ENCODE measurements at regions not wholly inside any gene's neighbourhood (a gene's known extent, or its start where the extent isn't known, plus 50 kb on each side); places are given as distances from the start of the nearest gene placed in this dataset.

- peaks cover 14 to 24% of the 10 kb centered on the region in 2 experiments; a peak in 2 of 4 replicates for H3K9me3 ChIP-seq (ENCODE audit: control insufficient read depth in 1 of 2, insufficient read depth in 1 of 2, low read depth in 1 of 2, low read length in 2 of 2)
- TF ChIP-seq CTCF (IDR thresholded peaks at IDR 0.05 in 2 of 3, conservative IDR thresholded peaks at IDR 0.05 in 1 of 3; ENCODE audit: borderline replicate concordance in 1 of 3, insufficient read depth in 1 of 3, low read depth in 2 of 3, low read length in 2 of 3) = no peak
- no peak for TF ChIP-seq ELF1 (IDR thresholded peaks at IDR 0.05; ENCODE audit: borderline replicate concordance, low read depth)
- no peak for TF ChIP-seq POLR2A (IDR thresholded peaks at IDR 0.05; ENCODE audit: borderline replicate concordance, extremely low read depth, insufficient read depth, insufficient read length)
- TF ChIP-seq YY1 (IDR thresholded peaks at IDR 0.05; ENCODE audit: extremely low read depth, insufficient replicate concordance, low read depth, low read length) = no peak
- no peak for TF ChIP-seq ZFX (IDR thresholded peaks at IDR 0.05)
- no peak for TF ChIP-seq ZNF274 (IDR thresholded peaks at IDR 0.05; ENCODE audit: low read depth, low read length)
- TF ChIP-seq JUND (IDR thresholded peaks at IDR 0.05) = no peak
- TF ChIP-seq RAD21 (IDR thresholded peaks at IDR 0.05; ENCODE audit: low read depth) = no peak
- no peak for TF ChIP-seq CBX3 (IDR thresholded peaks at IDR 0.05; ENCODE audit: low read depth)
- TF ChIP-seq EZH2phosphoT487 (IDR thresholded peaks at IDR 0.05; ENCODE audit: borderline replicate concordance) = no peak
- no peaks in the 10 kb centered on the region for H3K27me3 ChIP-seq (ENCODE audit: insufficient read depth, low read length)
- DNase-seq (ENCODE audit: low read depth, low spot score) (no peak), ATAC-seq (no peak)
- H3K9me2 ChIP-seq (ENCODE audit: insufficient read depth) = no peaks in the 10 kb centered on the region
- CTCF ChIA-PET = no interaction called here
- H4K20me1 ChIP-seq (ENCODE audit: insufficient read depth) = no peaks in the 10 kb centered on the region
- no peak overlapping the region for H3K9ac ChIP-seq (ENCODE audit: low read length)
- no peaks in the 10 kb centered on the region for H3K4me1 ChIP-seq (ENCODE audit: control insufficient read depth in 1 of 2, insufficient read depth in 2 of 2, low read length in 2 of 2)
- H3K4me3 ChIP-seq (replicated peaks in 1 of 2; ENCODE audit: low read depth in 1 of 2, low read length in 2 of 2) = no peak overlapping the region
- no peak overlapping the region for H2AFZ ChIP-seq (ENCODE audit: low read depth, low read length, poor library complexity, severe bottlenecking)
- BruUV-seq (replicated peaks) = no TSS peak
- no peaks in the 10 kb centered on the region for H3K36me3 ChIP-seq (ENCODE audit: control insufficient read depth in 1 of 2, insufficient read depth in 2 of 2, low read length in 2 of 2)
- intact Hi-C loops (cut with micrococcal nuclease) = no loop called here
- no peak overlapping the region for H3K4me2 ChIP-seq (ENCODE audit: low read length)
- H3K27ac ChIP-seq (ENCODE audit: low read depth, low read length) = no peak overlapping the region
- POLR2A ChIA-PET = no interaction called here
- RAD21 ChIA-PET (ENCODE audit: low non-redundant PET in 1 of 2, low total read pairs in 2 of 2, uncharacterized antibody in 2 of 2, unreplicated experiment in 2 of 2) = no interaction called here
- no peaks in the 10 kb centered on the region for H3K79me2 ChIP-seq (ENCODE audit: insufficient read depth, low read length)
Observed at GRCh38 chr18:45156946-45157345, 458.3 kb upstream of the SLC14A2 start.

- POLR2A ChIA-PET = no interaction called here
- no peaks in the 10 kb centered on the region for H3K4me1 ChIP-seq (ENCODE audit: control insufficient read depth in 1 of 2, insufficient read depth in 2 of 2, low read length in 2 of 2)
- H3K9me3 ChIP-seq (ENCODE audit: control insufficient read depth in 1 of 2, insufficient read depth in 1 of 2, low read depth in 1 of 2, low read length in 2 of 2) = peaks cover 17 to 23% of the 10 kb centered on the region in 2 experiments; a peak in 2 of 4 replicates
- H3K4me2 ChIP-seq (ENCODE audit: low read length) = no peak overlapping the region
- H3K27ac ChIP-seq (ENCODE audit: low read depth, low read length) = no peak overlapping the region
- no peaks in the 10 kb centered on the region for H3K36me3 ChIP-seq (ENCODE audit: control insufficient read depth in 1 of 2, insufficient read depth in 2 of 2, low read length in 2 of 2)
- intact Hi-C loops (cut with micrococcal nuclease) = no loop called here
- H3K9me2 ChIP-seq (ENCODE audit: insufficient read depth) = no peaks in the 10 kb centered on the region
- no peaks in the 10 kb centered on the region for H4K20me1 ChIP-seq (ENCODE audit: insufficient read depth)
- no peak for TF ChIP-seq ZFX (IDR thresholded peaks at IDR 0.05)
- no peak for TF ChIP-seq SIN3A (IDR thresholded peaks at IDR 0.05; ENCODE audit: low read depth)
- TF ChIP-seq ELF1 (IDR thresholded peaks at IDR 0.05; ENCODE audit: borderline replicate concordance, low read depth) = no peak
- no peak for TF ChIP-seq CBX3 (IDR thresholded peaks at IDR 0.05; ENCODE audit: low read depth)
- no peak for TF ChIP-seq EGR1 (IDR thresholded peaks at IDR 0.05; ENCODE audit: low read depth)
- TF ChIP-seq SP1 (IDR thresholded peaks at IDR 0.05; ENCODE audit: low read depth) = no peak
- no peak for TF ChIP-seq ZNF274 (IDR thresholded peaks at IDR 0.05; ENCODE audit: low read depth, low read length)
- no peak for TF ChIP-seq ZBTB33 (IDR thresholded peaks at IDR 0.05; ENCODE audit: extremely low read depth, insufficient replicate concordance, low read length)
- TF ChIP-seq YY1 (IDR thresholded peaks at IDR 0.05; ENCODE audit: extremely low read depth, insufficient replicate concordance, low read depth, low read length) = no peak
- DNase-seq (ENCODE audit: low read depth, low spot score) (no peak), ATAC-seq (no peak)
- RAD21 ChIA-PET (ENCODE audit: low non-redundant PET in 1 of 2, low total read pairs in 2 of 2, uncharacterized antibody in 2 of 2, unreplicated experiment in 2 of 2) = no interaction called here
- H3K27me3 ChIP-seq (ENCODE audit: insufficient read depth, low read length) = no peaks in the 10 kb centered on the region
- BruUV-seq (replicated peaks) = no TSS peak
- H3K4me3 ChIP-seq (replicated peaks in 1 of 2; ENCODE audit: low read depth in 1 of 2, low read length in 2 of 2) = no peak overlapping the region
- H2AFZ ChIP-seq (ENCODE audit: low read depth, low read length, poor library complexity, severe bottlenecking) = no peak overlapping the region
- CTCF ChIA-PET = no interaction called here
- no peak overlapping the region for H3K9ac ChIP-seq (ENCODE audit: low read length)
- H3K79me2 ChIP-seq (ENCODE audit: insufficient read depth, low read length) = no peaks in the 10 kb centered on the region
Observed at GRCh38 chr18:45157576-45157975, 457.7 kb upstream of the SLC14A2 start.
